AG04449 (cell line): ENCODE measurements at regions not wholly inside any gene's neighbourhood (a gene's known extent, or its start where the extent isn't known, plus 50 kb on each side); places are given as distances from the start of the nearest gene placed in this dataset.

ENCODE experiments used
- CTCF ChIA-PET: fragments of 350-600 bp; formaldehyde crosslinking; extraction: SDS; loops from one replicate; lab custom pipeline; 2021; ENCODE audit warnings: antibody characterized with exemption; lab: Yijun Ruan, JAX
- POLR2A ChIA-PET: fragments of 400-600, 350-600 bp; formaldehyde crosslinking; extraction: SDS; loops from one replicate; lab custom pipeline; 2020; ENCODE audit warnings: antibody characterized with exemption, inconsistent platforms; lab: Yijun Ruan, JAX
- DNase-seq: peaks from one replicate; pipeline ENCODE4 v3.0.0-alpha.2; 2010; ENCODE audit warnings: low read depth, low spot score
- H3K4me3 ChIP-seq: 2 replicates; pipeline ENCODE4 v1.5.1; 2011; ENCODE audit warnings: low read depth, mild to moderate bottlenecking, control low read depth, low read length
- CTCF ChIP-seq: IDR thresholded peaks from one replicate; pipeline ENCODE4 v1.5.1; 2011; ENCODE audit warnings: mild to moderate bottlenecking, moderate library complexity, low read length, control low read depth, inconsistent platforms; ENCODE audit not compliant: insufficient read depth; ENCODE audit errors: missing control alignments

- no peak for TF ChIP-seq CTCF
- no peak for DNase-seq
- CTCF ChIA-PET = no interaction called here
- H3K4me3 ChIP-seq = no peak overlapping the region
- POLR2A ChIA-PET = no interaction called here
These were observed 112.9 kb downstream of the NAA11 start for GRCh38 chr4:79213010-79213409.

- no peak overlapping the region for H3K4me3 ChIP-seq
- ChIA-PET POLR2A (no interaction called here), CTCF (no interaction called here)
- no peak for DNase-seq
- no peak for TF ChIP-seq CTCF
These were observed 113.5 kb downstream of the NAA11 start for GRCh38 chr4:79212311-79212710.

DNA sequence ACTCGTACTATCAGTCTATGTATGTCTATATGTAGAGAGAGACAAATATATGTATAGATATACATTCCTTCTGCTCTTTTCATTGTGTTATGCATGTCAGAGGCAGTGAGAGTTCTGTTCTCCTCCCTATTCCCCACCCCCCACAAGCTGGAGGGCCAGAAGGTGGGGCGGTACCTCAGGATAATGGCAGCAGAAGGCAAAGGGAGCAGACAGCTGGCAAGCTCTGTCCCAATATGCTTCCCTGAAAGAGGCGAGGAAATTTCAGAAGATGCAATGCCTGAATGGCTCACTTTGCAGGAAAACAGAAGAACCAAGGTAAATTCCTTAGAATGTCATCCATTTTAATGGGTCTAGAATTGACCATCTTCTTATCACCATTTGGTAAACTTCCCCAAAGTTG lies 114.4 kb downstream of the NAA11 start:
- H3K4me3 ChIP-seq = no peak overlapping the region
- no peak for TF ChIP-seq CTCF
- ChIA-PET POLR2A (no interaction called here), CTCF (no interaction called here)
- DNase-seq = no peak

- no peak overlapping the region for H3K4me3 ChIP-seq
- CTCF ChIA-PET = no interaction called here
- no peak for DNase-seq
- POLR2A ChIA-PET = no interaction called here
- TF ChIP-seq CTCF = no peak
These were observed 115.2 kb downstream of the NAA11 start for GRCh38 chr4:79210636-79211049.

GRCh38 chr4:79209822-79210635 lies 115.8 kb downstream of the NAA11 start:
- DNase-seq = no peak
- CTCF ChIA-PET = no interaction called here

More at GRCh38 chr4:79209822-79210635, 115.8 kb downstream of the NAA11 start:
- TF ChIP-seq CTCF = no peak
- POLR2A ChIA-PET = interaction anchor here (0.6 kb wide), 1 partner anchor 8 kb away, joined by 3 read pairs; no protein-coding TSS in a partner anchor
- H3K4me3 ChIP-seq = no peak overlapping the region
